ENCODE measurements at regions not wholly inside any gene's neighbourhood (a gene's known extent, or its start where the extent isn't known, plus 50 kb on each side); places are given as distances from the start of the nearest gene placed in this dataset.

DNA sequence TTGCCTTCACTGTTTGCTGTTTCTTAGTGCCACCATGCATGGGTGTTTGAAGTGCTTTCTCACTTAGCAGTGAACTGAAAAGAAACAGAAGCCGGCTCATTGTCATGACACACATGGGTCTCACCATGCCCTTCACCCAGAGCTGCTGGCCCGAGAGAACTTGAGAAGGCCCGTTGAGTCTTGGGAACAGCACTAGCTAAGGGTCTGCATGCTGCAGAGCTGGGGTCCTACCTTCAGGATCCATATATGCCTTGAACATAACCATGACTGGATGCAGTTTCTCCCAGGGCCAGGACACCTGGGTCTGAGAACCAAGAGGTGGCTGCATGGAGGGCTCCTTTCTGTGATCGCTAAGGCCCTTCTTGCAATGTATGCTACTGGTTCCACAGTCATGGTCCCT, 245.5 kb upstream of the HS6ST1 start:
- TF ChIP-seq, protein P1, sequence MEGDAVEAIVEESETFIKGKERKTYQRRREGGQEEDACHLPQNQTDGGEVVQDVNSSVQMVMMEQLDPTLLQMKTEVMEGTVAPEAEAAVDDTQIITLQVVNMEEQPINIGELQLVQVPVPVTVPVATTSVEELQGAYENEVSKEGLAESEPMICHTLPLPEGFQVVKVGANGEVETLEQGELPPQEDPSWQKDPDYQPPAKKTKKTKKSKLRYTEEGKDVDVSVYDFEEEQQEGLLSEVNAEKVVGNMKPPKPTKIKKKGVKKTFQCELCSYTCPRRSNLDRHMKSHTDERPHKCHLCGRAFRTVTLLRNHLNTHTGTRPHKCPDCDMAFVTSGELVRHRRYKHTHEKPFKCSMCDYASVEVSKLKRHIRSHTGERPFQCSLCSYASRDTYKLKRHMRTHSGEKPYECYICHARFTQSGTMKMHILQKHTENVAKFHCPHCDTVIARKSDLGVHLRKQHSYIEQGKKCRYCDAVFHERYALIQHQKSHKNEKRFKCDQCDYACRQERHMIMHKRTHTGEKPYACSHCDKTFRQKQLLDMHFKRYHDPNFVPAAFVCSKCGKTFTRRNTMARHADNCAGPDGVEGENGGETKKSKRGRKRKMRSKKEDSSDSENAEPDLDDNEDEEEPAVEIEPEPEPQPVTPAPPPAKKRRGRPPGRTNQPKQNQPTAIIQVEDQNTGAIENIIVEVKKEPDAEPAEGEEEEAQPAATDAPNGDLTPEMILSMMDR (IDR thresholded peaks at IDR 0.05; ENCODE audit: extremely low read depth in 1 of 2, insufficient read depth in 1 of 2, low read depth in 1 of 2, low read length in 2 of 2) = no peak
- no peak for TF ChIP-seq POLR2A (IDR thresholded peaks at IDR 0.05; ENCODE audit: low read depth, low read length)
- no peak for TF ChIP-seq MYC (IDR thresholded peaks at IDR 0.05; ENCODE audit: low read depth, low read length)
- TF ChIP-seq FOS (IDR thresholded peaks at IDR 0.05; ENCODE audit: borderline replicate concordance, insufficient read depth, low read length) = no peak
- TF ChIP-seq EZH2 (IDR thresholded peaks at IDR 0.05; ENCODE audit: borderline replicate concordance, low read depth, low read length, severe bottlenecking) = no peak
- no peak for TF ChIP-seq POLR2AphosphoS5 (IDR thresholded peaks at IDR 0.05; ENCODE audit: insufficient read depth, low read depth, low read length)
- TF ChIP-seq GATA2 (IDR thresholded peaks at IDR 0.05; ENCODE audit: insufficient read depth, insufficient read length, low read depth, low read length) = no peak
